ENCODE measurements at regions not wholly inside any gene's neighbourhood (a gene's known extent, or its start where the extent isn't known, plus 50 kb on each side); places are given as distances from the start of the nearest gene placed in this dataset.

DNA sequence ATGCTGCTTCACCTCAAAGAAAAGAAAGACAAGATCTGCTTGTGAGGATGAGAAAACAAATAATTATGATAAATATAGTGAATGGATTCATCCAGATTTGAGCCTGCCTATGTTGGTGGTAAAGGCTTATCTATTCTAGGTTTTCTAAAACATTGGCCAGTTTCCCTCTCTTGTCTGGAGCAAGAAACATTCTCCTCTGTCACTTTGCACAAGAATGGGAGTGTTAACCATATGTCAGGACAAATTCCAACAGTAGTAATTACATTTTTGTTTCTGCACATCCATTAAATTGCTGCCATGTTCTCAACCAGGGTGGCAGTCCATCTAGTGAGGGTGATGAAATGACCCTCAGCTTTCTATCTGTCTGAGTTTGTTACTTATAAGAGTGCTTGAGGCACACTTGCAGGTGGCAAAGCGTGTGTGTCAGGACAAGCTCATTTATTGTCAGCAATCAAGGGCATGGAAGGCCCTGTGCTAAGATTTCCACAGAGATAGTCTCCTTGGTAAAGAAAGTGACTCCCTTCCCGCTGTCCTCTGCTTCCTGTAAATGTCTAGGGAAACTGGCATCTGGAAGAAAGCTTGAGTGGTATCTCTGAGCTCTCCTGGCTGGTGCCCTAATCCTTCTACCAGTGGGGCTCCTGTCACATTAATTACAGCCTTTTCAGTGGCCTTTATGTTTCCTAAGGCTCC lies 502.1 kb upstream of the FLRT2 start:
- H3K27ac ChIP-seq (ENCODE audit: low read depth, low read length, poor library complexity, severe bottlenecking), result no peak overlapping the region
- H3K4me3 ChIP-seq (ENCODE audit: low read depth, low read length, poor library complexity, severe bottlenecking), result no peak overlapping the region
- ChIA-PET CTCF (ENCODE audit: unreplicated experiment) (no interaction called here), POLR2A (no interaction called here)
- BruUV-seq (replicated peaks), result no TSS peak
- H3K36me3 ChIP-seq (ENCODE audit: insufficient read depth, low read length), result no peaks in the 10 kb centered on the region
- DNase-seq (ENCODE audit: low spot score), result no peak
- no peaks in the 10 kb centered on the region for H3K9me3 ChIP-seq (ENCODE audit: low read length)
- no peaks in the 10 kb centered on the region for H3K9me2 ChIP-seq (ENCODE audit: insufficient read depth, low read length)
- no peaks in the 10 kb centered on the region for H3K4me1 ChIP-seq (ENCODE audit: insufficient read depth, low read length, poor library complexity, severe bottlenecking)
- H3K79me2 ChIP-seq (ENCODE audit: insufficient read depth, low read depth, low read length), result no peaks in the 10 kb centered on the region
- intact Hi-C loops (cut with micrococcal nuclease; ENCODE audit: unreplicated experiment), result no loop called here
- TF ChIP-seq, protein P1, sequence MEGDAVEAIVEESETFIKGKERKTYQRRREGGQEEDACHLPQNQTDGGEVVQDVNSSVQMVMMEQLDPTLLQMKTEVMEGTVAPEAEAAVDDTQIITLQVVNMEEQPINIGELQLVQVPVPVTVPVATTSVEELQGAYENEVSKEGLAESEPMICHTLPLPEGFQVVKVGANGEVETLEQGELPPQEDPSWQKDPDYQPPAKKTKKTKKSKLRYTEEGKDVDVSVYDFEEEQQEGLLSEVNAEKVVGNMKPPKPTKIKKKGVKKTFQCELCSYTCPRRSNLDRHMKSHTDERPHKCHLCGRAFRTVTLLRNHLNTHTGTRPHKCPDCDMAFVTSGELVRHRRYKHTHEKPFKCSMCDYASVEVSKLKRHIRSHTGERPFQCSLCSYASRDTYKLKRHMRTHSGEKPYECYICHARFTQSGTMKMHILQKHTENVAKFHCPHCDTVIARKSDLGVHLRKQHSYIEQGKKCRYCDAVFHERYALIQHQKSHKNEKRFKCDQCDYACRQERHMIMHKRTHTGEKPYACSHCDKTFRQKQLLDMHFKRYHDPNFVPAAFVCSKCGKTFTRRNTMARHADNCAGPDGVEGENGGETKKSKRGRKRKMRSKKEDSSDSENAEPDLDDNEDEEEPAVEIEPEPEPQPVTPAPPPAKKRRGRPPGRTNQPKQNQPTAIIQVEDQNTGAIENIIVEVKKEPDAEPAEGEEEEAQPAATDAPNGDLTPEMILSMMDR (conservative IDR thresholded peaks at IDR 0.05; ENCODE audit: low read length), result no peak
- no peak for TF ChIP-seq EZH2phosphoT487 (IDR thresholded peaks at IDR 0.05; ENCODE audit: borderline replicate concordance, low read depth, low read length)
- no peaks in the 10 kb centered on the region for H4K20me1 ChIP-seq (ENCODE audit: insufficient read depth, low read length)
- H3K4me2 ChIP-seq (ENCODE audit: low read length), result no peak overlapping the region
- no peak overlapping the region for H2AFZ ChIP-seq (ENCODE audit: low read length)

GRCh38 chr14:85037411-85037810 lies 492.5 kb upstream of the FLRT2 start:
- H3K9me3 ChIP-seq (ENCODE audit: low read length), result no peaks in the 10 kb centered on the region
- H4K20me1 ChIP-seq (ENCODE audit: insufficient read depth, low read length), result no peaks in the 10 kb centered on the region
- H3K27ac ChIP-seq (ENCODE audit: low read depth, low read length, poor library complexity, severe bottlenecking), result no peak overlapping the region
- intact Hi-C loops (cut with micrococcal nuclease; ENCODE audit: unreplicated experiment), result no loop called here
- no peaks in the 10 kb centered on the region for H3K9me2 ChIP-seq (ENCODE audit: insufficient read depth, low read length)
- CTCF ChIA-PET (ENCODE audit: unreplicated experiment), result no interaction called here
- no TSS peak for BruUV-seq (replicated peaks)
- H3K4me3 ChIP-seq (ENCODE audit: low read depth, low read length, poor library complexity, severe bottlenecking), result no peak overlapping the region
- TF ChIP-seq, protein P1 (conservative IDR thresholded peaks at IDR 0.05; ENCODE audit: low read length), result no peak
- TF ChIP-seq EZH2phosphoT487 (IDR thresholded peaks at IDR 0.05; ENCODE audit: borderline replicate concordance, low read depth, low read length), result no peak
- H3K4me2 ChIP-seq (ENCODE audit: low read length), result no peak overlapping the region
- no peaks in the 10 kb centered on the region for H3K4me1 ChIP-seq (ENCODE audit: insufficient read depth, low read length, poor library complexity, severe bottlenecking)
- POLR2A ChIA-PET, result interaction anchor here (0.6 kb wide), 2 partner anchors 136 to 575 kb away, joined by 3 read pairs; no protein-coding TSS in a partner anchor
- DNase-seq (ENCODE audit: low spot score), result no peak
- no peaks in the 10 kb centered on the region for H3K79me2 ChIP-seq (ENCODE audit: insufficient read depth, low read depth, low read length)
- H2AFZ ChIP-seq (ENCODE audit: low read length), result no peak overlapping the region
- H3K36me3 ChIP-seq (ENCODE audit: insufficient read depth, low read length), result no peaks in the 10 kb centered on the region

DNA sequence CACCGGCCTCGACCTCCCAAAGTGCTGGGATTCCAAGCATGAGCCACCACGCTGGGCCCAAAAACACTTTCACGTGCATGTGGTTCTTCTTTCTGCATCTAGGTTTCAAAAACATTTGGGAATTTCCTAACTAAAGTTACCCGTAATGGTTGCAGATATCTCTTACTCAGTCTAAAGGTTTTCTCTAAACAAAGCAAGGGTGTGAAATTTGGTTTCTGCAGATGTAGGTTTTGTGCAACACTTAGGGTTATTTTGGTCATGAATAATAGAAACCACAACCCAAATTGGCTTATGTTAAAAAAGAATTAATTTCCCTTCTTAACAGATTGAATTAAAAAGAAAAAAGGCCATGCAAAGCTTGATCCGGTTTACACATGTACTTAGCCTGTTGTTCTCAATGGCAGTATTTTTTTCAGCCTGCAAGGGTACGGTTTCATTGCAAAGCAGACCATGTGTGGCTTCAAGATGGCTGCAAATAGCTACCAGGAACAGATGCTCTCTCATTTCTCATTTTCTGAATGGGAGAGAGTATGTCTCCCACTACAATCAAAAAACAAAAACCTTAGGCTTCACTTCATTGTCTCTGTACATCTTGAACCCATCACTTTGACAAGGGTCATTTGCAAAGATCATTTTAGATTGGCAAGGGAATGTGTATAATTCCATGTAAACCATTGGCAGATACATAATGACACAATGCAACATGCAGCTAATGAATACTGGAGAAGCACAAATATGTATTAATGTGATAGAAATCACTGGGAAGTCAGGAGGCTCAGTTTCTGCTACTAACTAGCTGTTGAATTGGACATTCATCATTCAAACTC lies 491.2 kb upstream of the FLRT2 start:
- H3K4me2 ChIP-seq (ENCODE audit: low read length), result no peak overlapping the region
- H3K4me1 ChIP-seq (ENCODE audit: insufficient read depth, low read length, poor library complexity, severe bottlenecking), result no peaks in the 10 kb centered on the region
- H4K20me1 ChIP-seq (ENCODE audit: insufficient read depth, low read length), result no peaks in the 10 kb centered on the region
- DNase-seq (ENCODE audit: low spot score), result no peak
- TF ChIP-seq, protein P1 (conservative IDR thresholded peaks at IDR 0.05; ENCODE audit: low read length), result no peak
- no peak for TF ChIP-seq EZH2phosphoT487 (IDR thresholded peaks at IDR 0.05; ENCODE audit: borderline replicate concordance, low read depth, low read length)
- no peaks in the 10 kb centered on the region for H3K79me2 ChIP-seq (ENCODE audit: insufficient read depth, low read depth, low read length)
- H3K9me2 ChIP-seq (ENCODE audit: insufficient read depth, low read length), result no peaks in the 10 kb centered on the region
- no peaks in the 10 kb centered on the region for H3K36me3 ChIP-seq (ENCODE audit: insufficient read depth, low read length)
- intact Hi-C loops (cut with micrococcal nuclease; ENCODE audit: unreplicated experiment), result no loop called here
- no peaks in the 10 kb centered on the region for H3K9me3 ChIP-seq (ENCODE audit: low read length)
- no peak overlapping the region for H2AFZ ChIP-seq (ENCODE audit: low read length)
- no TSS peak for BruUV-seq (replicated peaks)
- H3K4me3 ChIP-seq (ENCODE audit: low read depth, low read length, poor library complexity, severe bottlenecking), result no peak overlapping the region
- POLR2A ChIA-PET, result interaction anchor here (0.7 kb wide), 1 partner anchor 90 kb away, joined by 5 read pairs; no protein-coding TSS in a partner anchor
- CTCF ChIA-PET (ENCODE audit: unreplicated experiment), result no interaction called here
- no peak overlapping the region for H3K27ac ChIP-seq (ENCODE audit: low read depth, low read length, poor library complexity, severe bottlenecking)

Measured in OCI-LY7 (cell line).